ENCODE measurements at regions not wholly inside any gene's neighbourhood (a gene's known extent, or its start where the extent isn't known, plus 50 kb on each side); places are given as distances from the start of the nearest gene placed in this dataset.

- H3K4me1 ChIP-seq (ENCODE audit: control insufficient read depth, insufficient read depth, low read length) = no peaks in the 10 kb centered on the region
These were observed 220.3 kb upstream of the LRFN2 start for GRCh38 chr6:40807484-40807883.

DNA sequence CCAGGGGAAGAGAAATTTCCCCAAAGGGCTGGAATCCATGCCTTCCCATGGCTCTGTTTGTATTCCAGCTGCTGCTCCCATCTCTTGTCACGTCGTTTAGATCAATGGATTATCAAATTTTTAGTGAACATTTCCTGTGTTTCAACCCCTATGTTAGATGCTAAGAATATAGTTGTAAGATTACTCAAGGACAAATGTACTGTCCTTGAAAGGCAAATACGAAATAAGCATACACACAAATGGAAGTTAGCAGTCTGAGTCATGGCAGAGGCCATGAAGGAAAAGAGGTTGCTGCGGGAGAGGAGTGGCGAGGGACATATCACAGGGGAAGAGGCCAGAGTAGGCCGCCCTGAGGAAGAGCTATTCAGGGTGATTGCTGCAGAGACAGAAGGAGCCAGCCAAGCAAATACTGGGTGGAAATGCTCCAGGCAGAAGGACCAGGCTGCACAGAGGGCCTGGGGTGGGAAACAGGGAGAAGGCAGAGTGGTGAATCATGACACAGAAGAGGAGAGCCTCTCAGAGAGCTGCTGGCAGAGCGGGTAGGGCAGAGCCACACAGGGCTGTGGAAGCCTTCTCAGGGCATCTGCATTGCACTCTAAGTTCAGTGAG lies 219.2 kb upstream of the LRFN2 start:
- Histone ChIP-seq H3K27me3 (ENCODE audit: control insufficient read depth, insufficient read depth, low read length) (no peaks in the 10 kb centered on the region), H3K9ac (ENCODE audit: low read depth, low read length) (no peak overlapping the region), H3K9me3 (ENCODE audit: control insufficient read depth, insufficient read depth, low read length) (no peaks in the 10 kb centered on the region), H3K4me3 (ENCODE audit: low read depth, low read length) (no peak overlapping the region), H3K27ac (ENCODE audit: low read depth, low read length) (no peak overlapping the region), H3K36me3 (ENCODE audit: control insufficient read depth, insufficient read depth, low read length) (no peaks in the 10 kb centered on the region), H3K4me1 (ENCODE audit: control insufficient read depth, insufficient read depth, low read length) (no peaks in the 10 kb centered on the region)

More at GRCh38 chr6:40807484-40807883, 220.3 kb upstream of the LRFN2 start:
- Histone ChIP-seq H3K9ac (ENCODE audit: low read depth, low read length) (no peak overlapping the region), H3K36me3 (ENCODE audit: control insufficient read depth, insufficient read depth, low read length) (no peaks in the 10 kb centered on the region), H3K27ac (ENCODE audit: low read depth, low read length) (no peak overlapping the region), H3K27me3 (ENCODE audit: control insufficient read depth, insufficient read depth, low read length) (no peaks in the 10 kb centered on the region), H3K9me3 (ENCODE audit: control insufficient read depth, insufficient read depth, low read length) (no peaks in the 10 kb centered on the region), H3K4me3 (ENCODE audit: low read depth, low read length) (no peak overlapping the region)

DNA sequence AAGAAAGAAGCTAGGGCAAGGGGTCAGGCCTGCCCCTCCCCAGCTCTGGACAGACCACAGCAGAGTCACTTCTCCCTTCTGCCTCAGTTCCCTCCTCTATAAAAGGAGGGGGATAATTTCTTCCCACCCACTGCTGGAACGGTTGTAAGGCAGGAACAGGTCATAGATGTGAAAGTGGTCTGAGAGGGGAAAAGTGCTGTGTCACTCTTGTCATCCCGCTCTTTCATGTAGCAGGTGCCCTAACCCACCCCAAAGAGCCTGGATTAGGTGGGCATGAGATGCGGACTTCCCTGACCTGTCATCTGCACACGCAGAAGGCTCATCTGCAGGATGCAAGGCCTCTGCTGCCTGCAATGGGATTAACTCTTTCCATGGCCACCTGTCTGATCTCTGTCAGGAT lies 218.2 kb upstream of the LRFN2 start:
- Histone ChIP-seq H3K4me1 (ENCODE audit: control insufficient read depth, insufficient read depth, low read length) (0 out of 2 replicates have a peak, but pooled peaks cover 3% of the 10 kb centered on the region), H3K27me3 (ENCODE audit: control insufficient read depth, insufficient read depth, low read length) (no peaks in the 10 kb centered on the region), H3K9me3 (ENCODE audit: control insufficient read depth, insufficient read depth, low read length) (no peaks in the 10 kb centered on the region), H3K9ac (ENCODE audit: low read depth, low read length) (no peak overlapping the region), H3K4me3 (ENCODE audit: low read depth, low read length) (no peak overlapping the region), H3K27ac (ENCODE audit: low read depth, low read length) (no peak overlapping the region), H3K36me3 (ENCODE audit: control insufficient read depth, insufficient read depth, low read length) (no peaks in the 10 kb centered on the region)

- H3K4me3 ChIP-seq (ENCODE audit: low read depth, low read length) = no peak overlapping the region
- no peaks in the 10 kb centered on the region for H3K9me3 ChIP-seq (ENCODE audit: control insufficient read depth, insufficient read depth, low read length)
- no peaks in the 10 kb centered on the region for H3K36me3 ChIP-seq (ENCODE audit: control insufficient read depth, insufficient read depth, low read length)
- H3K27ac ChIP-seq (ENCODE audit: low read depth, low read length) = no peak overlapping the region
- no peak overlapping the region for H3K9ac ChIP-seq (ENCODE audit: low read depth, low read length)
- H3K27me3 ChIP-seq (ENCODE audit: control insufficient read depth, insufficient read depth, low read length) = no peaks in the 10 kb centered on the region
- H3K4me1 ChIP-seq (ENCODE audit: control insufficient read depth, insufficient read depth, low read length) = 0 out of 2 replicates have a peak, but pooled peaks cover 3% of the 10 kb centered on the region
These were observed 217.7 kb upstream of the LRFN2 start for GRCh38 chr6:40804905-40805304.

GRCh38 chr6:40803897-40804702 lies 216.9 kb upstream of the LRFN2 start:
- Histone ChIP-seq H3K9me3 (ENCODE audit: control insufficient read depth, insufficient read depth, low read length) (no peaks in the 10 kb centered on the region), H3K4me3 (ENCODE audit: low read depth, low read length) (no peak overlapping the region), H3K27me3 (ENCODE audit: control insufficient read depth, insufficient read depth, low read length) (no peaks in the 10 kb centered on the region), H3K36me3 (ENCODE audit: control insufficient read depth, insufficient read depth, low read length) (no peaks in the 10 kb centered on the region), H3K4me1 (ENCODE audit: control insufficient read depth, insufficient read depth, low read length) (0 out of 2 replicates have a peak, but pooled peaks cover 3% of the 10 kb centered on the region), H3K9ac (ENCODE audit: low read depth, low read length) (no peak overlapping the region), H3K27ac (ENCODE audit: low read depth, low read length) (no peak overlapping the region)

- H3K4me1 ChIP-seq (ENCODE audit: control insufficient read depth, insufficient read depth, low read length) = 0 out of 2 replicates have a peak, but pooled peaks cover 3% of the 10 kb centered on the region
- H3K36me3 ChIP-seq (ENCODE audit: control insufficient read depth, insufficient read depth, low read length) = no peaks in the 10 kb centered on the region
- no peaks in the 10 kb centered on the region for H3K27me3 ChIP-seq (ENCODE audit: control insufficient read depth, insufficient read depth, low read length)
- no peak overlapping the region for H3K4me3 ChIP-seq (ENCODE audit: low read depth, low read length)
- H3K9me3 ChIP-seq (ENCODE audit: control insufficient read depth, insufficient read depth, low read length) = no peaks in the 10 kb centered on the region
- H3K27ac ChIP-seq (ENCODE audit: low read depth, low read length) = no peak overlapping the region
- H3K9ac ChIP-seq (ENCODE audit: low read depth, low read length) = no peak overlapping the region
These were observed 215.3 kb upstream of the LRFN2 start for GRCh38 chr6:40802481-40802880.

DNA sequence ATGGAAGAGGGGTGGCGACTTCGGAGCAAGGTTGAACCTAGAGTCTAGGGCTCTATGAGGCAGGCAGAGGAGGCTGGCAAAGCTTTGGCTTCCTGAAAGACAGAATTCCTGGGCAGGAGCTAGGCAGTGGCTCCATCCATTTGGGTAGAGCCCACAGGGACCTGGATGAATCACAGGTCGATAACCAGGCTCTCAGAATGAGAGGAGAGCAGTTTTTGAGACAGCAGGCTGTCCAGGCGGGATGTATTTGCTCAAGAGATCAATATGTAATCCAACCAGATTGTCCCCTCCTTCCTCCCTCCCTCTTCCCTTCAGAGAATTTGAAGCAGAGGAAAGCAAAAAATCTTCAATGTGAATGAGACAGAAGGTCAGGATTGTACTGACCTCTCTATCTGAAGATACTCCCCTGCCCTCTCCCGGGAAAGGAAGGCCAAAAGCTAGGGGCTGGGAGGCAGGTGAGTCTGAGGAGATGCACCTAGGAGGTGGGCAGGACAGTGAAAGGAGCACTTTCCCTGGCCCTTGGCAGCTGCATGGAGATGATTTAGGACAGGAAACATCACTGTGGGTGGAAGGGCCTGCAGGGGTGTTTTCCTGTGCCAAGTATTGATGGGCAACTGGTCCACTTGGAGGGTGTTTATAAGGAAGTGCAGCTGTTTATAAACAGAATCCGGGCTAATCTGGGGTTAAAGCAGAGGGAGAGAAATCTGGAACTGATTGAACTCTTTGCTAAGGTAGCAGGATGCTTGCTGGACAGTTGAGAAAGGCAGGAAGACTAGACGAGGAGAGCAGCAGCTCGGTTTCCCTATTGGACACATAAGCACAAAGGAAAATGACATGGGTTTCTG lies 212.4 kb upstream of the LRFN2 start:
- Histone ChIP-seq H3K9ac (ENCODE audit: low read depth, low read length) (no peak overlapping the region), H3K4me1 (ENCODE audit: control insufficient read depth, insufficient read depth, low read length) (0 out of 2 replicates have a peak, but pooled peaks cover 3% of the 10 kb centered on the region), H3K36me3 (ENCODE audit: control insufficient read depth, insufficient read depth, low read length) (no peaks in the 10 kb centered on the region), H3K9me3 (ENCODE audit: control insufficient read depth, insufficient read depth, low read length) (no peaks in the 10 kb centered on the region), H3K27ac (ENCODE audit: low read depth, low read length) (no peak overlapping the region), H3K27me3 (ENCODE audit: control insufficient read depth, insufficient read depth, low read length) (no peaks in the 10 kb centered on the region), H3K4me3 (ENCODE audit: low read depth, low read length) (no peak overlapping the region)

DNA sequence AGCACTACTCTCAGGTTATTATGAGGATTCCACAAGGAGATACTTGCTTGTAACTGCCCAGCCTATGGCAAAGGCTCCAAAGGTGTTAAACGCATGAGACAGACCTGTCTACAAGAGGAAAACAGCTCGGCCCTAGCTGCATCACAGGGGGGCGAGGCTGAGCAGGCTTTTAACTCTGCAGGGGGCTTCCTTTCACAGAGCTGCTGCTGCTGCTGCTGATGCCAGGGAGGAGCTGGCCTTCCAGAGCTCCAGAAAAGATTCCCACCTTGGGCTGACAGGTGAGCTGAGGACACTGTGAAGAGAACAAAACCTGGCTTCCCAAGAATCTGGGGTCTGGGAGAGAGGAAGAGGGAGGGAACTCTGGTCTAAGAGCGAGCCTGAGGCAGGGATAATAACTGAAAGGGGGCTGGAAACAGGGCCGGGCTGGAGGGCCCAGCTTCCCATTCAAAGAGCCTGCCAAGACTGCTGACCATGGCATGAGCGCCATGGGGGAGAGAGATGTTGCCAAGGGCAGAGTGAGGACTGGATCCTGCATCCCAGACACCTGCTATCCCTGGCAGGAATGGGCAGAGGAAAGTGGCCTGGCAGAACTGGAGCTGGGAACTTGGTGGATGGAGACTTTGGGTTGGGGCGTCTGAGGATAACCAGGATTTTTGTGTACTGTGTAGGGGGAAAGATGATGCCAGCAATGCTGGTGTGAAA lies 211.1 kb upstream of the LRFN2 start:
- Histone ChIP-seq H3K27me3 (ENCODE audit: control insufficient read depth, insufficient read depth, low read length) (no peaks in the 10 kb centered on the region), H3K36me3 (ENCODE audit: control insufficient read depth, insufficient read depth, low read length) (no peaks in the 10 kb centered on the region), H3K27ac (ENCODE audit: low read depth, low read length) (no peak overlapping the region), H3K9me3 (ENCODE audit: control insufficient read depth, insufficient read depth, low read length) (no peaks in the 10 kb centered on the region), H3K9ac (ENCODE audit: low read depth, low read length) (no peak overlapping the region), H3K4me1 (ENCODE audit: control insufficient read depth, insufficient read depth, low read length) (0 out of 2 replicates have a peak, but pooled peaks cover 3% of the 10 kb centered on the region), H3K4me3 (ENCODE audit: low read depth, low read length) (no peak overlapping the region)

- H3K27ac ChIP-seq (ENCODE audit: low read depth, low read length) = no peak overlapping the region
- H3K9me3 ChIP-seq (ENCODE audit: control insufficient read depth, insufficient read depth, low read length) = no peaks in the 10 kb centered on the region
- no peaks in the 10 kb centered on the region for H3K27me3 ChIP-seq (ENCODE audit: control insufficient read depth, insufficient read depth, low read length)
- H3K4me1 ChIP-seq (ENCODE audit: control insufficient read depth, insufficient read depth, low read length) = 0 out of 2 replicates have a peak, but pooled peaks cover 3% of the 10 kb centered on the region
- no peak overlapping the region for H3K4me3 ChIP-seq (ENCODE audit: low read depth, low read length)
- no peaks in the 10 kb centered on the region for H3K36me3 ChIP-seq (ENCODE audit: control insufficient read depth, insufficient read depth, low read length)
- no peak overlapping the region for H3K9ac ChIP-seq (ENCODE audit: low read depth, low read length)
These were observed 209.4 kb upstream of the LRFN2 start for GRCh38 chr6:40796260-40797221.

GRCh38 chr6:40794586-40794985 lies 207.4 kb upstream of the LRFN2 start:
- Histone ChIP-seq H3K4me1 (ENCODE audit: control insufficient read depth, insufficient read depth, low read length) (no peaks in the 10 kb centered on the region), H3K9me3 (ENCODE audit: control insufficient read depth, insufficient read depth, low read length) (no peaks in the 10 kb centered on the region), H3K27me3 (ENCODE audit: control insufficient read depth, insufficient read depth, low read length) (no peaks in the 10 kb centered on the region), H3K4me3 (ENCODE audit: low read depth, low read length) (no peak overlapping the region), H3K36me3 (ENCODE audit: control insufficient read depth, insufficient read depth, low read length) (no peaks in the 10 kb centered on the region), H3K9ac (ENCODE audit: low read depth, low read length) (no peak overlapping the region), H3K27ac (ENCODE audit: low read depth, low read length) (no peak overlapping the region)
